EL (cell line): ENCODE measurements at regions not wholly inside any gene's neighbourhood (a gene's known extent, or its start where the extent isn't known, plus 50 kb on each side); places are given as distances from the start of the nearest gene placed in this dataset.

Experiments
- DNase-seq: peaks from one replicate; pipeline ENCODE4 v3.0.0-alpha.2; 2016

GRCh38 chr18:27447451-27447881 is 262.4 kb upstream of the CHST9 start:
- no peak for DNase-seq

GRCh38 chr18:27430595-27430994 is 245.5 kb upstream of the CHST9 start:
- no peak for DNase-seq

- no peak for DNase-seq
These were observed 243.8 kb upstream of the CHST9 start for GRCh38 chr18:27428716-27429475.

- no peak for DNase-seq
These were observed 243.0 kb upstream of the CHST9 start for GRCh38 chr18:27428120-27428519.

- DNase-seq = no peak
These were observed 238.5 kb upstream of the CHST9 start for GRCh38 chr18:27423581-27423980.

- no peak for DNase-seq
These were observed 234.5 kb upstream of the CHST9 start for GRCh38 chr18:27419646-27420045.

GRCh38 chr18:27415495-27415894 is 230.4 kb upstream of the CHST9 start:
- DNase-seq = no peak

GRCh38 chr18:27414682-27415081 is 229.6 kb upstream of the CHST9 start:
- DNase-seq = no peak

GRCh38 chr18:27413495-27414401 is 228.6 kb upstream of the CHST9 start:
- no peak for DNase-seq

GRCh38 chr18:27412556-27412955 is 227.4 kb upstream of the CHST9 start:
- DNase-seq = no peak

- DNase-seq = no peak
These were observed 226.8 kb upstream of the CHST9 start for GRCh38 chr18:27411911-27412310.

- no peak for DNase-seq
These were observed 225.9 kb upstream of the CHST9 start for GRCh38 chr18:27411013-27411412.

- no peak for DNase-seq
These were observed 219.7 kb upstream of the CHST9 start for GRCh38 chr18:27404855-27405254.

- no peak for DNase-seq
These were observed 214.9 kb upstream of the CHST9 start for GRCh38 chr18:27400001-27400400.

- DNase-seq = no peak
These were observed 210.6 kb upstream of the CHST9 start for GRCh38 chr18:27395752-27396151.

GRCh38 chr18:27394687-27395086 is 209.6 kb upstream of the CHST9 start:
- no peak for DNase-seq

GRCh38 chr18:27382567-27383216 is 197.6 kb upstream of the CHST9 start:
- DNase-seq = no peak

GRCh38 chr18:27378431-27379095 is 193.5 kb upstream of the CHST9 start:
- no peak for DNase-seq

GRCh38 chr18:27377251-27377650 is 192.1 kb upstream of the CHST9 start:
- DNase-seq = no peak

GRCh38 chr18:27372386-27372785 is 187.3 kb upstream of the CHST9 start:
- DNase-seq = no peak

GRCh38 chr18:27366665-27367064 is 181.6 kb upstream of the CHST9 start:
- DNase-seq = no peak

GRCh38 chr18:27366151-27366550 is 181.0 kb upstream of the CHST9 start:
- DNase-seq = no peak

GRCh38 chr18:27363872-27364271 is 178.8 kb upstream of the CHST9 start:
- DNase-seq = no peak
